ENCODE measurements at regions not wholly inside any gene's neighbourhood (a gene's known extent, or its start where the extent isn't known, plus 50 kb on each side); places are given as distances from the start of the nearest gene placed in this dataset.

GRCh38 chr5:96254980-96255691, 177.9 kb downstream of the PCSK1 start:
- Histone ChIP-seq H3K4me3 (ENCODE audit: low read depth, low read length) (no peak overlapping the region), H3K4me1 (ENCODE audit: control insufficient read depth, insufficient read depth, low read length) (no peaks in the 10 kb centered on the region), H3K36me3 (ENCODE audit: control insufficient read depth in 2 of 2, insufficient read depth in 1 of 2, low read length in 2 of 2) (no peaks in the 10 kb centered on the region), H3K9me3 (ENCODE audit: control insufficient read depth, insufficient read depth, low read depth, low read length) (no peaks in the 10 kb centered on the region), H3K27ac (ENCODE audit: extremely low read depth, low read depth, low read length) (no peak overlapping the region)
- CTCF ChIA-PET, result interaction anchor here (0.6 kb wide), 1 partner anchor 176 kb away, joined by 3 read pairs; no protein-coding TSS in a partner anchor
- POLR2A ChIA-PET, result no interaction called here
- TF ChIP-seq ZNF692 (tag by site-specific recombination; IDR thresholded peaks at IDR 0.05) (no peak), TRIM28 (IDR thresholded peaks at IDR 0.05; ENCODE audit: borderline replicate concordance, low read length) (no peak), ZNF610 (tag by site-specific recombination; IDR thresholded peaks at IDR 0.05; ENCODE audit: borderline replicate concordance) (no peak), ZNF292 (tag by site-specific recombination; IDR thresholded peaks at IDR 0.05; ENCODE audit: borderline replicate concordance, low read depth) (no peak), ZNF560 (tag by site-specific recombination; IDR thresholded peaks at IDR 0.05; ENCODE audit: borderline replicate concordance) (no peak), ZNF10 (tag by site-specific recombination; IDR thresholded peaks at IDR 0.05) (no peak), ZNF658 (tag by site-specific recombination; IDR thresholded peaks at IDR 0.05) (no peak), ZNF777 (tag by site-specific recombination; IDR thresholded peaks at IDR 0.05; ENCODE audit: borderline replicate concordance) (no peak)

GRCh38 chr5:96253140-96253539, 179.9 kb downstream of the PCSK1 start:
- Histone ChIP-seq H3K27ac (ENCODE audit: extremely low read depth, low read depth, low read length) (no peak overlapping the region), H3K9me3 (ENCODE audit: control insufficient read depth, insufficient read depth, low read depth, low read length) (no peaks in the 10 kb centered on the region), H3K4me1 (ENCODE audit: control insufficient read depth, insufficient read depth, low read length) (no peaks in the 10 kb centered on the region), H3K36me3 (ENCODE audit: control insufficient read depth in 2 of 2, insufficient read depth in 1 of 2, low read length in 2 of 2) (no peaks in the 10 kb centered on the region), H3K4me3 (ENCODE audit: low read depth, low read length) (no peak overlapping the region)
- CTCF ChIA-PET, result no interaction called here
- POLR2A ChIA-PET, result no interaction called here
- TF ChIP-seq OSR2 (tag by site-specific recombination; IDR thresholded peaks at IDR 0.05) (no peak), ZFP37 (tag by site-specific recombination; IDR thresholded peaks at IDR 0.05) (no peak), ZNF837 (tag by site-specific recombination; IDR thresholded peaks at IDR 0.05) (no peak), ZNF18 (tag by site-specific recombination; IDR thresholded peaks at IDR 0.05) (no peak), ZNF521 (tag by site-specific recombination; IDR thresholded peaks at IDR 0.05) (no peak), ZNF629 (tag by site-specific recombination; IDR thresholded peaks at IDR 0.05) (no peak), ZNF48 (tag by site-specific recombination; IDR thresholded peaks at IDR 0.05) (no peak), ZNF404 (tag by site-specific recombination; IDR thresholded peaks at IDR 0.05) (no peak), ZNF529 (tag by site-specific recombination; IDR thresholded peaks at IDR 0.05; ENCODE audit: insufficient replicate concordance) (no peak), ZNF211 (tag by site-specific recombination; IDR thresholded peaks at IDR 0.05; ENCODE audit: low read depth) (no peak), PATZ1 (tag by site-specific recombination; IDR thresholded peaks at IDR 0.05) (no peak), ZBTB11 (tag by site-specific recombination; conservative IDR thresholded peaks at IDR 0.05; ENCODE audit: low read depth) (no peak), AEBP2 (tag by site-specific recombination; IDR thresholded peaks at IDR 0.05; ENCODE audit: borderline replicate concordance) (no peak), ZBTB20 (tag by site-specific recombination; IDR thresholded peaks at IDR 0.05) (no peak), ZNF701 (tag by site-specific recombination; IDR thresholded peaks at IDR 0.05) (no peak)
